GM19328 (cell line): ENCODE measurements at regions not wholly inside any gene's neighbourhood (a gene's known extent, or its start where the extent isn't known, plus 50 kb on each side); places are given as distances from the start of the nearest gene placed in this dataset.

Experiments used
- ATAC-seq: cut with Tn5 transposase; IDR thresholded peaks from one replicate; pipeline ENCODE4 v1.9.1; 2021; ENCODE audit warnings: mild to moderate bottlenecking, moderate library complexity; ENCODE audit not compliant: unreplicated experiment

DNA sequence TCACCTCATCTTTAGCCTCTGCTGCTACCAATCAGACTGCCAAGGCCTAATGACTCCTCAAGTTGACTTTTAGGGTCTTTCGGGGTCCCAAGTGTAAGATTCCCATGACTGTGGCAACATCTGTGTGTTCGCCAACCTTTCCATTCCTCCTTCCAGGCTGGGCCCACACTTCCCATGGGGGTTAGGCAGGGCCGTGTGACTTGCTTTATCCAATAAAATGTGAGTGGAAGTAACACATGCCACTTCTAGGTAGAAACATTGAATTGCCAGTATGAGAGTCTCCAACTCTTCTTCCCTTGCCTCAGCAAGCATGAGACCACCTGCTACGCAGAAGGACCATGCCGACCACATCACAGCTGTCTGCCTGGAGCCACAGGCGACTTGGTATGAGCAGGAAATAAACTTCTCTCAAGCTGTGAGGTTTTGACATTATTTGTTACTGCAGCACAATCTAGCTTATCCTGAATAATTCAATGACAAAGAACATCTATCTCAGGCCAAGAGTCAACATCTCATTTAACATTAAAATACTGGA is 190.4 kb upstream of the IER5L start:
- no peak for ATAC-seq

GRCh38 chr9:129367287-129367686 is 189.2 kb upstream of the IER5L start:
- ATAC-seq: no peak

DNA sequence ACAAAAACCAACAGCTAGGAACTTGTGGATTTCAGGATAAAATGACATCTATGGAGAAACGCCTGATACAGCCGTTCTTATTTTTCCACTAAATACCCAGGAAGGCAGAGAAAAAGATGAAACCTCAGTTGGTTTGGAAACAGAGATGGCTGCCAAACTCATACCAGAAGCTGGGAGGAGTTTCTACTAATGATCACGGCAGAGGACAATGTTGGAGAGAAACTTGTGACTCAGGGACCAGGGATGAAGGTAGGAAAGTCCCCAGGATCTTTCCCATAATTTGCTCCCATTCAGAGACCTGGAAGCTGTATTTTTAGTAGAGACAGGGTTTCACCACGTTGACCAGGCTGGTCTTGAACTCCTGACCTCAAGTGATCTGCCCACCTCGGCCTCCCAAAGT is 187.1 kb upstream of the IER5L start:
- no peak for ATAC-seq

DNA sequence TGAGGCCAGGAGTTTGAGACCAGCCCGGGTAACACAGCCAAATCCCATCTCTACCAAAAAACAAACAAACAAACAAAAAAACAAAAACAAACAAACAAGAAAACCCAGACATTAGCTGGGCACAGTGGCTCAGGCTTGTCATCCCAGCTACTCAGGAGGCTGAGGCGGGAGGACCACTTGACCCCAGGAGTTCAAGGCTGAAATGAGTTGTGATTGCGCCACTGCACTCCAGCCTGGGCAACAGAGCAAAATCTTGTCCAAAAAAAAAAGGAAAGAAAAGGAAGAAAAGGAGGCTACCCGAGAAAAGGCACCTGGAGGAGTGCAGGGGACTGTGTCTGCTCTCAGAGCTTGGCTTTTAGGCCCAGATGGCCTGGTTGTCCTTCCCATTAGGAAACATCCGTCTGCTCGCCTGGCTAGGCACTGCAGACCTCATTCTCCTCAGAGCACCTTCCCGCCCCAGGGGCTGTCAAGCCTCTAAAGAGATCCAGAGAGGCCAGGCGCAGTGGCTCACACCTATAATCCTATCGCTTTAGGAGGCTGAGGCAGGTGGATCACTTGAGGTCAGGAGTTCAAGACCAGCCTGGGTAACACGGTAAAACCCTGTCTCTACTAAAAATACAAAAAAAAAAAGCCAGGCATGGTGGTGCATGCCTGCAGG is 185.3 kb upstream of the IER5L start:
- no peak for ATAC-seq

DNA sequence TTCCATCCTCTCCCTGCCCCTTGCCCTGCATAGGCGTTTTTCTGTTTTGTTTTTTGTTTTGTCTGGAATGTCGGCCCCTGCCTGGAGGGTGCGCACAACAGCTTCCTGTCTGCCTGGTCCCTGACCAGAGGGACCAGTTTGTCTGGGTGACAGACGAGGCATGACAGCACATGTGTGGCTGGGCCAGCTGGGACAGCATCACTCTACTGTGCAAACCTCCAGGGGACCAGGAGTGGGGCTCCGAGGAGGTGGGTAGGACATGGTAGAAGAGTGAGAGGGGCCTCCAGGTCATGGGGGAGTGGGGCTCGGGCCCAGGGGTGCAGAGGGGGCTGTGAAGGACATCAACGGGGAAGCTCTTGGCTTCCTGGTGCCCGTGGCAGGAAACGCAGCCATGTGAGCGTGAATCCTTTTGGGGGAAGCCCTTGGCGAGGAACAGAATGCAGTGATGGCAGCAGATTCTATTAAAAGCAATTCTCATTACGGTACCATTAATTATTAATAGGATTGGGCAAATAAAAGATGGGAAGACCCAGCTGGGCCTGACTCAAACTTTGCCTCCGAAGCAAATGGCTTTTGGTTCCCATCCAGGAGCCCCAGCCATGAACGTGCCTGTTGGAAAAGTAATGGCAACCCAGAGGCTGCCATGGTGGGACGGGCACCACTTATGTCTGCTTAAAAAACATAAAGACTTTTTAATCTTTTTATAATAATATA is 184.4 kb upstream of the IER5L start:
- no peak for ATAC-seq

DNA sequence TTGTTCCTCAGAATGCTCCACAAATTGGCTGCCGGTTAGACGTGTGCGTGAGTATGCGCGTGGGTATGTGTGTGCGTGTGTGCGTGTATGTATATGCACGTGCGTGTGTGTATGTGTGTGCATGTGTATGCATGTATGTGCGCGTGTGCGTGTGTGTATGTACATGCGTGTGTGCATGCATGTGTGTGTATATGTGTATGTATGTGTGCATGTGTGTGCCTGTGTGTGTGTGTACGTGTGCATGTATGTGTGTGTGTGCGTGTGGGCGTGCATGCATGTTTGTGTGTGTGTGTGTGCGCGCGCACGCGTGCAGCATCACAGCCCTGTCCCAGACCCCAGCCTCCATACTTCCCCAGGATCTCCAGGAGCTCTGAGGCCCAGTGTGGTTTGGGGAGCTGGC is 183.1 kb upstream of the IER5L start:
- ATAC-seq: no peak

DNA sequence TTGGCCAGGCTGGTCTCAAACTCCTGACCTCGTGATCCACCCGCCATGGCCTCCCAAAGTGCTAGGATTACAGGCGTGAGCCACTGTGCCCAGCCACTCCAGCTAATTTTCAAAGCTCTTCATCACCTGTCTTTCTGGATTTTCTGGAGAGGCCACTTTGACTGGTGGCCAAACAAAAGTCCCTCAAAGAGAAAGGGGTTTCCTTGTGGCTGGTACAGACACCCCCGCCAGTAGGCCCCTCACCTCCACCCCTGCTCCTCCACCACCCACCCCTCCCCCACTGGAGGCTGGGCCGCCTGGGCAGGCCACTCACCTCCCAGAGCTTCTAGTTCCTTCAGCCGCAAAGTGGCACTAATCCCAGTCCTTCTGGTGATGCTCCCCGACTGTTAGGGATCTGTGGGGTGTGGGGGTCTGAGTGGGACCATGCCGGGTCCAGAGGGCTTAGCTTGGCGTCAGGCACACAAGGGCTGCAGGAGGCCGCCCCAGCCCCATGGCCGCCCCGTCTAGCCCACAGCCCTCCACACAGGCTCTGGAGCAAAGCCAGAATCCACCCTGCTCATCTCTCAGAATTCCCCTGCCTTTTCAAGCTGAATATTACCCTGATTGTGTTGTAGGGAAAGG is 182.0 kb upstream of the IER5L start:
- ATAC-seq: no peak

DNA sequence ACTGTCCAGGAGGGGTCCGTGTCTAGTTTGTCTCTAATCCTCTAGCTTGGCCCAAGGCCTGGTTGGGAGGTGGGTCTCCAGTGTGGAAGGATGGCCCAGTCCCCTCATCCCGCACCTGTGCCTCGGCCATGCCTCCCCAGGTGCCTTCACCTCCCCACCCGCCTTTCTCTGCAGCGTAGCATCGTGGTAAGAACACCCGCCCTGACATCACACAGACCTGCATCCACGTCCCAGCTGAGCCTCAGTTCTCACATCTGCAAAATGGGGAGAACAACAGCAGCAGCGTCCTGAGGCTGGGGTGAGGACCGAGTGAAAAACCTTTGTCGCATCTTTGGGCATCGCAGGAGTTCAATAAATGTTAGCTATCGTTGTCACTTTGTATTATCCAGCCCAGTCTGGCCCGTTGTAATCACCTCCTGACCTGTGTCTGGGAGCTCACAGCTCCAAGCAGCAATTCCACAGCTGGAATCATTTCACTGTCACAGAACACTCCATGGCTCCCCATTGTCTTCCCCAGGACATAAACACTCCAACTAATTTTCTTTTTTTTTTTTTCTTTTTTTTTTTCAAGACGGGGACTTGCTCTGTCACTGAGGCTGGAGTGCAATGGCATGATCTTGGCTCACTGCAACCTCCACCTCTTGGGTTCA is 181.2 kb upstream of the IER5L start:
- no peak for ATAC-seq

- ATAC-seq: no peak
These were observed 180.6 kb upstream of the IER5L start for GRCh38 chr9:129358621-129359154.

DNA sequence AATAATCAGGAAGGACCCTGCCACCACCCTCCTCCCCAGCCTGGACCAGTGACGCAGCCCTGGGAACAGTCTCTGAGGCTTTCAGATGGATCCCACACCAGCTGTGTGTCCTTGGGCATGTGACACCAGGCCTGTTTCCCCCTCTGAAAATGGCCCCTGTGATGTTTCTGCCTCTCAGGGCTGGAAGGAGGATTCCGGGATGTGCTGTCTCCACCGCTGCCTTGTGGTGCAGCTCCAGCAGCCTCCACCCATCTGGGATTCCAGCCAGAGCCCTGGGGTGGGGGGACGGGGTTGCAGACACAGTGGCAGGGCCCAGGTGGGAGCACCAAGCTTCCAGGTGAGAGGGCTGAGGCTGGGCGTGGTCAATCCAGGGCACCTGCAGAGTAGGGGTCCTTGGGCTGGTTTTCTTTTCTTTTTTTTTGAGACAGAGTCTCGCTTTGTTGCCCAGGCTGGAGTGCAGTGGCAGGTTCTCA is 179.7 kb upstream of the IER5L start:
- ATAC-seq: no peak

DNA sequence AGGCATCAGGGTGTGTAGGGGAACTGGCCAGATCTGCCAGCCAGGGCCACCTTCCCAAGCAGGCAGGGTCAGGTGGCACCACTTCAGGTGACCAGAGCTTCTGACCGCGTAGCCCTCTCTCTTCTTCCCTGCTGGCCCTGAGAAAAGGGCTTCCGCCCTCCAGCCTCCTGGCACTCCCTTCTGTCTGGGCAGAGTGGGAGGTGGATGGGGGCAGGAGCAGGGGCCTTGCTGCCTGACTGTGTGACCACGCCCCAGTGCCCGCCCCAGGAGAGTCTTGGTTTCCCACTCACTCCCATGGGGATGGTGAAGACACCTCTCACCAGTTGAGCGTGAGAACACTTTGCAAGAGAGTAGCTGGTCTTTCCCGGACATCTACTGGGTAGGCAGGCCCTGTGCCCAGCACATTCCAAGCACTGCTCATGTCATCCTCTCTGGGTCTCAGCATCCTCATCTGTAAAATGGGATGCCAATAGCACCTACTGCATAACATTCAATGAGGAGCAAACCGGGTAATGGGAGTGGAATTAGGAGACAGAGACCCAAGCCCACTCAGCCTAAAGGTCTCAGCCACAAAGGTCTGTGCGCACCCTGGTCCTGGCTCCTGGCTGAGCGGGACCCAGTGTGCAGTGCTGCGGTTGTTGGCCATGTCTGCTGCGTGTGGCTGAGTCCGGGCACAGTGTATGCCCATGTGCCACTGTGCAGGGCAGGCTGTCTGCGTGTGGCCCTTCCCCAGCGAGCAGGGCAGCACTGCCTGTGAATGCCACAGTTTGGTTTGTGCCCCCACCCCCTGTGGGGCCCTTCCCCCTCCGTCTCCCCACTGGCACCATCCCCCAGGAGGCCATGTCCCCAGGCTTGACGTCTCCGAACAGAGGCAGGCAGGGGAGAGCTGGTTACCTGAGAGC is 179.1 kb upstream of the IER5L start:
- no peak for ATAC-seq

DNA sequence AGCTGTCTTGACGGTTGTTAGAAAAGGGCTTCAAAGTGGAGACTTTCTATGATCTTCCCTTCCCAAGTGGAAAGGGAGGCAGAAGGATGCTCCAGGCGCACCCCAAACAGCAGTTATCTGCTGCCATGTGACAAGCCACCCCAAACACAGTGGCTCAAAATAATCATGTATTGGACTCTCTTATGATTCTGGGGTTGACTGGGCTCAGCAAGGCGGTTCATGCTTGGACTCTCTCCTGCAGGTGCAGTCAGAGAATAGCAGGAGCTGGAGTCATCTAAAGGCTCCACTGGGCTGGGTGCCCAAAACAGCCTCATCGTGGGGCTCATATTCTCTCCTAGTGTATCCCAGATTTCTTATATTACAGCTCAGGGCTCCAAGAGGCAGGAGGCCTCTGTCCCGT is 177.6 kb upstream of the IER5L start:
- ATAC-seq: no peak

GRCh38 chr9:129354498-129354897 is 176.4 kb upstream of the IER5L start:
- ATAC-seq: no peak

- ATAC-seq: no peak
These were observed 175.8 kb upstream of the IER5L start for GRCh38 chr9:129353697-129354336.

DNA sequence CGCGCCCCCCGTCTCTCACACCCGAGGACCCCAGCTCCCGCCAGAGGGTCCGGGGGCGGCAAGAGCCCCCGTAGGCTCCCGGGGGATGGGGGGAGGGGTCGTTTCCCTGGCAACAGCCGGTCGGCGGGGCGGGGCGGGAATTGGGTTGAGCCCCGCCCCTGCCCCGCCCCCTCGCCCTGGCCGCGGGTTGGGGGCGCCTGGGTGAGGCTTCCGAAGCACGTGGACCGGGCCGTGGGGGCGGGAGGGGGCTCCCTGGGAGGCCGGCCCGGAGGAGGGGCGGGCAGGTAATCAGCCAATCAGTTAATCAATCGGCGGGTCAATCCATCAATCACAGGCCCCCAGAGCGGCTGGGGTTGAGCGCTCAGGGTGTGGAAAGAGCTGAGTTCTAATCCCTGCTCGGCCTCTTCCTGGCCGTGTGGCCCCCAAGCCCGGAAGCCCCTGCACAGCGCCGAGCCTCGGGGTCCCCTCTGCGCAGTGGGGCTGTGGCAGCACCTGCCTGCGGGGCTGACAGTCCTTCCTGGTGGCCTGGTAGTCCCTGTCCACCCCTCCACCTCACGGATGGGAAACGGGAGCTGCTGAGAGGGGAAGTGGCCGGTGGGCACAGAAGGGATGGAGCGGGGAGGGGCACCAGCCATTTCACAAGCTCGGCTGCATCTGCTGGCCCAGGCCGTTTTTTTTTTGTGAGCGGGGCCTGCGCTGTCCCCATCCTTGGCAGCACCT is 174.2 kb upstream of the IER5L start:
- no peak for ATAC-seq

DNA sequence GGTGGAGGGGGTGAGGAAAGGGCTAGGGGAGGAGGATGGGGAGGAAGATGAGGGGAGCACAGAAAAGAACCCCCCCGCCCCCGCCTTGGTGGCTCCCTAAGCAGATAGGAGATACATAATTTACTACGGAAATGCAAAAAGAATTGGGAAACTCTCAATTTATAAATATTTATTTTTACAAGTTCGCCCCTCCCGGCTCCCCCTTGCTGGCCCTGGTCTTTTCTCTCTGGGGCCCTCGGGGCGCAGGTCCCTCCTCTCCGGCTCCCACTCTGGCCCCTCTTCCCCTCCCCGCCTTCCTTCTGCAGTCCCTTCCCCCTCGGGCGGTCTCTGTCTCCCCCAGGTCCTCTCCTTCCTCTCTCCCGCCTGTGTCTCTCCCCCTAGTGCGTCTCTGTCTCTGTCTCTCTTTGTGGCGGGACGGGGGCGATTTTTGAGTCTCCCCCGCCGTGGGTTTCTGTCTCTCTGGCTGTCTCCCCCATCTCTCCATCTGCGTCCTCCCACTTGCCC is 173.6 kb upstream of the IER5L start:
- ATAC-seq: no peak

DNA sequence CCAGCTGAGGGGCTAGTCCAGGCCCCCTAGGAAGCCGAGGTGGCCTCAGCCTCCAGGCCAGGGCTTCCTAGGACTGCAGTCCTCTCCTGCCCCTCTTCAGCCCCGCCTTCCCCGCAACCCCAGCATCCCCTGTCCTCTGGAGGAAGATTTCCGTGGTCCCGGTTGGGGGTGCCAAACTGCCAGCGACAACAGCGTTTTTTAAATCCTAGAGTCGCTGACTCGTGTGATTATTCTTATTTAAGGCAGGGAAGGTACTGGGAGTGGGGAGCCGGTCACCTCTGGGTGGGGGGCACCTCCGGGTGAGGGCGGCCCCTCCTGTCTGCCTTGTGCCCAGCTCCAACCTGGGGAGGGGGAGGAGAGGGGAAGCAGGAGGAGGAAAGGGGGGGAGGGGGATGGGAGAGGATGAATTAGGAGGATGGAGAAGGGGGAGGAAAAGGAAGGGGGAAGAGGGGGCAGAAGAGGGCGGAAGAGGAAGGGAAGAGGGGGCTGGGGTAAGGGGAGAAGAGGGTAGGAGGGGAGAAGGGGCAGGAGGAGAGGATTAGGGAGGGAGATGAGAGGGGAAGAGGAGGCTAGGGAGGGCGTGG is 173.1 kb upstream of the IER5L start:
- ATAC-seq: no peak

DNA sequence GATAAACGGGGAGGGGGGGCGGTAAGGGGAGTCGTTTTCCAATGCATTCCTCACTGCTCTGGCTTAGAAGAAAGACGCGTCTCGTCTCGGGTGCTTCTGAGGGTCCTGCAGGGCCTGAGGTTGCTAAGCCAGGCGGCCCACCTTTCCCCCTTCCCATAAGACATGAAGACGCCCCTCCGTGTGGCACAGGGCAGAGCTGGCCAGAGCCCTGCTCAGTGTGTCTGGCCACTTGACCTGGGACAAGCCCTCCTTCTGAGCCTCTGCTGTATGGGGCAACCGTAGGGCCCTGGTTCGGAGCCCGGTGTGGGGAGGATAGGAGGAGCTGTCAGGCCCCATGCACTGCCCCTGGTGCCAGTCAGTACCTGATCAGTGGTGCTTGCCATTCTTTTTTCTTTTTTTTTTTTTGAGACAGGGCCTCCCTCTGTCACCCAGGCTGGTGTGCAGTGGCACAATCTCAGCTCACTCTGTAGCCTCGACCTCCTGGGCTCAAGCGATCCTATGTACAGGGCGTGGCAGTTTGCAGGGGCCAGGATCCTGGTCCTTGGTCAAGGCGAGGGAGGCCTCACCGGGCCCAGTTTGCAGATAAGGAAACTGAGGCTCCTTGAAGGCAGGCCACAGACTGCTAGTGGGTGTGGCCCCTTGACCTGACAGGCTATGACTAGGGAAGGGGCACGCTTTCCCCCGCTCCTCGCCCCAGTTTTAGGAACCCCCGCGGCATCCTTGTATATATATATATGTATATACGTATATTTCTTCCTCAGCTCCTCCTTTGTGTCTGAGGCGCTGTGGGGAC is 172.3 kb upstream of the IER5L start:
- ATAC-seq: no peak
